Chondrocyte (in vitro differentiated cells): ENCODE measurements at regions not wholly inside any gene's neighbourhood (a gene's known extent, or its start where the extent isn't known, plus 50 kb on each side); places are given as distances from the start of the nearest gene placed in this dataset.

Source experiments
- DNase-seq: peaks from one replicate; pipeline ENCODE4 v3.0.0; 2021; ENCODE audit warnings: mixed read lengths, low spot score
- H3K27ac Mint-ChIP-seq: one replicate; pipeline ENCODE4 v1.8.0; 2021; ENCODE audit warnings: mild to moderate bottlenecking, moderate library complexity, mixed read lengths; ENCODE audit not compliant: unreplicated experiment
- H3K27me3 Mint-ChIP-seq: 2 replicates; pipeline ENCODE4 v1.8.0; 2021; ENCODE audit warnings: low read depth, mixed read lengths
- H3K36me3 Mint-ChIP-seq: 2 replicates; pipeline ENCODE4 v1.8.0; 2021; ENCODE audit warnings: low read depth, mixed read lengths
- H3K4me1 Mint-ChIP-seq: 2 replicates; pipeline ENCODE4 v1.8.0; 2021; ENCODE audit warnings: low read depth, mild to moderate bottlenecking, mixed read lengths
- H3K4me3 Mint-ChIP-seq: one replicate; pipeline ENCODE4 v1.8.0; 2021; ENCODE audit warnings: mild to moderate bottlenecking, moderate library complexity, mixed read lengths; ENCODE audit not compliant: unreplicated experiment
- H3K9me3 Mint-ChIP-seq: 2 replicates; pipeline ENCODE4 v1.8.0; 2021; ENCODE audit warnings: low read depth, mixed read lengths
- TF ChIP-seq, protein P1 (sequence below): fragments of 200-600 bp; sonication (generic); IDR thresholded peaks from 2 replicates; pipeline ENCODE4 v1.5.0; 2021; ENCODE audit warnings: antibody characterized with exemption, mild to moderate bottlenecking, moderate library complexity

DNA sequence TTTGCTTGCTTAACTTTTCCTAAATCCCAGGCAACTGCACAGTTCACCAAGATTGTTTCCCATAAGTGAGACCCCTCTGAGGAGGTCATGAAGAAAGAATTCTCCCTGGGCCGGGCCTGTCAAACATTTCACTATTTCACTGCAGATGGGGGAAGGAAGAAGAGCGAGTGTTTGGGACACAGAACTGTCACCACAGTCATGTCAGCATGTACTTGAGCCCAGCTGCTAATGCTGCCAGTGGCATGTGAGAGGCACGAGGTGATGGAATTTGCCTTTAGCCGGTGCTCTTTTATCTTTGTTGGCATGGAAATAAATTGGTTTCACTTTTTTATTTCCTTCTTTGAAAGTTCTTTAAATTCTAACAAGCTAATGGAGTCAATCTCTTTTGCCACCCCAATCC is 277.9 kb upstream of the GADL1 start:
- H3K9me3 Mint-ChIP-seq = no peaks in the 10 kb centered on the region
- DNase-seq = no peak
- no peaks in the 10 kb centered on the region for H3K36me3 Mint-ChIP-seq
- H3K27me3 Mint-ChIP-seq = no peaks in the 10 kb centered on the region
- peak overlapping the region; percentile 86 for H3K27ac Mint-ChIP-seq
- TF ChIP-seq, protein P1, sequence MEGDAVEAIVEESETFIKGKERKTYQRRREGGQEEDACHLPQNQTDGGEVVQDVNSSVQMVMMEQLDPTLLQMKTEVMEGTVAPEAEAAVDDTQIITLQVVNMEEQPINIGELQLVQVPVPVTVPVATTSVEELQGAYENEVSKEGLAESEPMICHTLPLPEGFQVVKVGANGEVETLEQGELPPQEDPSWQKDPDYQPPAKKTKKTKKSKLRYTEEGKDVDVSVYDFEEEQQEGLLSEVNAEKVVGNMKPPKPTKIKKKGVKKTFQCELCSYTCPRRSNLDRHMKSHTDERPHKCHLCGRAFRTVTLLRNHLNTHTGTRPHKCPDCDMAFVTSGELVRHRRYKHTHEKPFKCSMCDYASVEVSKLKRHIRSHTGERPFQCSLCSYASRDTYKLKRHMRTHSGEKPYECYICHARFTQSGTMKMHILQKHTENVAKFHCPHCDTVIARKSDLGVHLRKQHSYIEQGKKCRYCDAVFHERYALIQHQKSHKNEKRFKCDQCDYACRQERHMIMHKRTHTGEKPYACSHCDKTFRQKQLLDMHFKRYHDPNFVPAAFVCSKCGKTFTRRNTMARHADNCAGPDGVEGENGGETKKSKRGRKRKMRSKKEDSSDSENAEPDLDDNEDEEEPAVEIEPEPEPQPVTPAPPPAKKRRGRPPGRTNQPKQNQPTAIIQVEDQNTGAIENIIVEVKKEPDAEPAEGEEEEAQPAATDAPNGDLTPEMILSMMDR = no peak
- H3K4me1 Mint-ChIP-seq = peaks cover 53% of the 10 kb centered on the region
- no peak overlapping the region for H3K4me3 Mint-ChIP-seq

DNA sequence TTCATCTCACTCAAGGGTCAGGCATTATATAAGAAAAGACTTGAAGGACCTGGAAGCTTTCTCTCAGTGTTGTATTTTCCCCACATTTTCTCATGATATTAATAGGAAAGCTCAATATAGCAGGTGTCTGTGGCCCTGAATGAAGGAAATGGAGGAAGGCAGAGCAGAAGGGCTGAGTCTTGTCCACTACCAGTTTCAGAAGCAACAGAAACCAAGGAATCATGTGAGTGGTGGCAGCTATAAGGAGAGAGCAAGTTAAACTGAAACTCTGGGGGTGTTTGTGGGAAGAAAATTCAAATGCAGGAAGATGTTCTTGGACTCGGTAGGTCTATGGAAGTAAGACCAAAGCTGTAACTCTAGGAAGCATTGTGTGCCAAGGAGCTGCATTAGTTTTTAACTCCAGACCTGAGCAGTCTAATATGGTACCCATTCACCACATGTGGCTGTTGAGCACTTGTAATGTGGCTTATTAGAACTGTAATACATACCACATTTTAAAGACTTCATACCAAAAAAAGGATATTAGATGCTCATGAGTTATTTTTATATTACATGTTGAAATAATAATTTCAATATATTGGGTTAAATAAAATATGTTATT is 278.8 kb upstream of the GADL1 start:
- Mint-ChIP-seq H3K4me1 (peaks cover 45% of the 10 kb centered on the region), H3K4me3 (no peak overlapping the region), H3K27ac (no peak overlapping the region), H3K27me3 (no peaks in the 10 kb centered on the region), H3K9me3 (no peaks in the 10 kb centered on the region), H3K36me3 (no peaks in the 10 kb centered on the region)
- no peak for DNase-seq
- TF ChIP-seq, protein P1 = no peak

DNA sequence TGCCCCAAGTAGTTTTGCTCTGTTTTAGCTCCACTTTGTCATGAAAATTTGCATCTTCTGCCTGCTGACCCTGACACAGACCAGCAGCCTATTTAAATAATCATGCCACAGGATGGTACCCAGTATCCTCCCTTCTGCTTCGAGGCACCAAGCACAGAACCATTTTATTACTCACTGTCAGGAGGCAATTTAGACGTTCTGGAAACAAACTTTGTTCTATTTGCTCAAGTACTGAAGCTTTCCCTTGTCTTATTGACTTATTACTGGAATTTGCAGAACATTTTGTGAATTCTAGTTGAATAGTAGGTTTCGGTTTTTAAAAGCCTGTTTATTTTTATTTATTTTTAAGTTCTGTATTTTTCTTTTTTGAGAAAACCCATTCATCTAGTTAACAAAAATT is 279.6 kb upstream of the GADL1 start:
- H3K27ac Mint-ChIP-seq = no peak overlapping the region
- no peaks in the 10 kb centered on the region for H3K36me3 Mint-ChIP-seq
- H3K4me1 Mint-ChIP-seq = peaks cover 38% of the 10 kb centered on the region
- DNase-seq = no peak
- TF ChIP-seq, protein P1 = no peak
- no peak overlapping the region for H3K4me3 Mint-ChIP-seq
- H3K9me3 Mint-ChIP-seq = no peaks in the 10 kb centered on the region
- H3K27me3 Mint-ChIP-seq = no peaks in the 10 kb centered on the region

DNA sequence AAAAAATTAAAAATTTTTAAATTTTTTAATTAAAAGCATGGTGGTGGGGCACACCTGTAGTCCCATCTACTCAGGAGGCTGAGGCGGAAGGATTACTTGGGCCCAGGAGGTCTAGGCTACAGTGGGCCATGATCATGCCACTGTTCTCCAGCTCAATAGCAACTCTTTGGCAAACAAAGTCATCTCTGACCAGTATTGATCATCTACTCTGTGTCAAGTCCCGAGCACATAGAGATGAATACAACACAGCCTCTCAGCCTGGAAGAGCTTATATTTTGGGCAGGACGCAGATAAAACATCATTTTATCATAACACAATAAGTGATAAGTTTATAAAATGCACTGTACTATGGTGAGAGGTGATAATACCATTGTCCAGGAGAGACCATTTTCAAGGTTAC is 281.6 kb upstream of the GADL1 start:
- Mint-ChIP-seq H3K36me3 (no peaks in the 10 kb centered on the region), H3K27ac (no peak overlapping the region), H3K4me1 (peaks cover 23% of the 10 kb centered on the region), H3K9me3 (peaks cover 6% of the 10 kb centered on the region), H3K4me3 (no peak overlapping the region), H3K27me3 (no peaks in the 10 kb centered on the region)
- DNase-seq = no peak
- TF ChIP-seq, protein P1 = no peak

DNA sequence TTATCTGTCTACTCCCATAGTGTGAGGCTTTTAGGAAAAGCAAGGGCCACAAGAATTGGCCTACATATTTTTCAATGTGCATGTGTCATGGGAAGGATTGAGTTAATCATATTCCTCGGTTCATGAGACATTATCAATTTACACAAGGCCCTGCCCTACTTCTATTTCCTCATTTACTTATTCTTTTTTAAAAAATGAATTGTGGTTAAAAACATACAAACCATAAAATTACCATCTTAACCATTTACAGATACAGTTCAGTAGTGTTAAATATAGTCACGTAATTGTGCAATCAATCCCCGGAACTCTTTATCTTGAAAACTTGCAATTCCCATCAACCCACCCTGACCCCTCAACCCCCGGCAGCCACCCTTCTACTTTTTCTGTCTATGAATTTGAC is 284.0 kb upstream of the GADL1 start:
- H3K4me1 Mint-ChIP-seq = no peaks in the 10 kb centered on the region
- no peaks in the 10 kb centered on the region for H3K27me3 Mint-ChIP-seq
- TF ChIP-seq, protein P1 = no peak
- H3K36me3 Mint-ChIP-seq = no peaks in the 10 kb centered on the region
- no peak overlapping the region for H3K4me3 Mint-ChIP-seq
- H3K27ac Mint-ChIP-seq = no peak overlapping the region
- H3K9me3 Mint-ChIP-seq = peaks cover 6% of the 10 kb centered on the region
- no peak for DNase-seq
